Breast epithelium (tissue), 3 donors: ENCODE measurements at regions not wholly inside any gene's neighbourhood (a gene's known extent, or its start where the extent isn't known, plus 50 kb on each side); places are given as distances from the start of the nearest gene placed in this dataset.

Experiments used
- POLR2A ChIP-seq: fragments of 450-650 bp; IDR thresholded peaks from one replicate; pipeline ENCODE4 v1.6.1; 2016; ENCODE audit warnings: antibody characterized with exemption, mild to moderate bottlenecking, moderate library complexity
- TF ChIP-seq, protein P1 (sequence below), 3 donors: fragments of 450-650 bp; IDR thresholded peaks; one replicate each; pipeline ENCODE4 v1.5.1; 2016 to 2017; ENCODE audit warnings: antibody characterized with exemption in 3 of 3, mild to moderate bottlenecking in 3 of 3, moderate library complexity in 3 of 3

DNA sequence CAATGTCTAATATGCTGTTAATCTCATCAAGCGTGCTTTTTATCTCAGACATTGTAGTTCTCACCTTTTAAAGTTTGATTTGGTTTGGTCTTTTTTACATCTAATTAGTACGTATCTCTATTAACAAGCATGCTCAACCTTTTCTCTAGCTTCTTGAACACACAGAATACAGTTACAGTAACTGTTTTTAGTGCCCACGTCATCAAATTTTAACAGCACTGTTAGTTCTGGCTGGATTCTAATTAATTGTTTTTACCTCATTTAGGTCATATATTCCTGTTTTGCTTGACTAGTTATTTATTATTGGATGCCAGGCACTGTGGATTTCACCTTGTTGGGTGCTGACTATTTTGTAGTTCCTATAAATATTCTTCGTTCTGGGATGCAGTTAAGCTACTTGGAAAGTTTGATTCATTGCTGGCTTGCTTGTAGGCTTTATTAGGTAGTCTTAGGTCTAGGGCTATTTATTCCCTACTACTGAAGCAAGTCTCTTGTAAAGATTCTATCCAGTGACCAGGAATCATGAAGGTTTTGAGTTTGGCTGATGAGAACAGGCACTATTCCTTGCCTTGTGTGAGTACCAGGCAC lies 263.0 kb downstream of the ETAA1 start:
- TF ChIP-seq, protein P1, sequence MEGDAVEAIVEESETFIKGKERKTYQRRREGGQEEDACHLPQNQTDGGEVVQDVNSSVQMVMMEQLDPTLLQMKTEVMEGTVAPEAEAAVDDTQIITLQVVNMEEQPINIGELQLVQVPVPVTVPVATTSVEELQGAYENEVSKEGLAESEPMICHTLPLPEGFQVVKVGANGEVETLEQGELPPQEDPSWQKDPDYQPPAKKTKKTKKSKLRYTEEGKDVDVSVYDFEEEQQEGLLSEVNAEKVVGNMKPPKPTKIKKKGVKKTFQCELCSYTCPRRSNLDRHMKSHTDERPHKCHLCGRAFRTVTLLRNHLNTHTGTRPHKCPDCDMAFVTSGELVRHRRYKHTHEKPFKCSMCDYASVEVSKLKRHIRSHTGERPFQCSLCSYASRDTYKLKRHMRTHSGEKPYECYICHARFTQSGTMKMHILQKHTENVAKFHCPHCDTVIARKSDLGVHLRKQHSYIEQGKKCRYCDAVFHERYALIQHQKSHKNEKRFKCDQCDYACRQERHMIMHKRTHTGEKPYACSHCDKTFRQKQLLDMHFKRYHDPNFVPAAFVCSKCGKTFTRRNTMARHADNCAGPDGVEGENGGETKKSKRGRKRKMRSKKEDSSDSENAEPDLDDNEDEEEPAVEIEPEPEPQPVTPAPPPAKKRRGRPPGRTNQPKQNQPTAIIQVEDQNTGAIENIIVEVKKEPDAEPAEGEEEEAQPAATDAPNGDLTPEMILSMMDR (IDR thresholded peaks at IDR 0.05): no peak
- TF ChIP-seq POLR2A: no peak
